Neural progenitor cell (in vitro differentiated cells): ENCODE measurements at regions not wholly inside any gene's neighbourhood (a gene's known extent, or its start where the extent isn't known, plus 50 kb on each side); places are given as distances from the start of the nearest gene placed in this dataset.

ENCODE experiments used
- EZH2 ChIP-seq: fragments of 200-600 bp; sonication (generic); IDR thresholded peaks from 2 replicates; pipeline ENCODE4 v1.6.1; 2017; ENCODE audit warnings: antibody characterized with exemption, mild to moderate bottlenecking, moderate library complexity
- EZH2phosphoT487 ChIP-seq: fragments of 200-600 bp; sonication (generic); IDR thresholded peaks from 2 replicates; pipeline ENCODE4 v1.6.1; 2017; ENCODE audit warnings: antibody characterized with exemption
- TF ChIP-seq, protein P1 (sequence below): fragments of 200-600 bp; sonication (generic); IDR thresholded peaks from 2 replicates; pipeline ENCODE4 v1.5.1; 2017; ENCODE audit warnings: antibody characterized with exemption, mild to moderate bottlenecking

DNA sequence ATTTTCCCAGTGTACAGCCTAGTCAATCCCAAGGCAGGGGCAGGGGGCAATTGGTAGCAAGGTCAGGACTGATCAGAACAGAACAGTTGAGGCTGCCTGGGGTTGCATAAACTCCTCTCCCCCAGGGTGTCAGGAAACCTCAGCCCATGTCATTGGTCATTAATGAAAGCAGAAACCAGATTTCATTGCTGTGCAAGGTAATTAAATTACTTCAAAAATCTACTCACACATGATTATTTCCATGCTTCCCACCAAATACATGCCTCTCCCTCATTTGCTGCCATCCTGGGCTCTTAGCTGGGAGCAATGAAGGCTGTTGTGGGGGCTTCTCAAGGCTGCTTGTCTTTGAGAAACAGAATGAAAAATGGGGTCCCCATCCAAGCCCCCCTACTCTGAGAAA is 124.2 kb downstream of the PHETA1 start:
- no peak for TF ChIP-seq EZH2
- TF ChIP-seq, protein P1, sequence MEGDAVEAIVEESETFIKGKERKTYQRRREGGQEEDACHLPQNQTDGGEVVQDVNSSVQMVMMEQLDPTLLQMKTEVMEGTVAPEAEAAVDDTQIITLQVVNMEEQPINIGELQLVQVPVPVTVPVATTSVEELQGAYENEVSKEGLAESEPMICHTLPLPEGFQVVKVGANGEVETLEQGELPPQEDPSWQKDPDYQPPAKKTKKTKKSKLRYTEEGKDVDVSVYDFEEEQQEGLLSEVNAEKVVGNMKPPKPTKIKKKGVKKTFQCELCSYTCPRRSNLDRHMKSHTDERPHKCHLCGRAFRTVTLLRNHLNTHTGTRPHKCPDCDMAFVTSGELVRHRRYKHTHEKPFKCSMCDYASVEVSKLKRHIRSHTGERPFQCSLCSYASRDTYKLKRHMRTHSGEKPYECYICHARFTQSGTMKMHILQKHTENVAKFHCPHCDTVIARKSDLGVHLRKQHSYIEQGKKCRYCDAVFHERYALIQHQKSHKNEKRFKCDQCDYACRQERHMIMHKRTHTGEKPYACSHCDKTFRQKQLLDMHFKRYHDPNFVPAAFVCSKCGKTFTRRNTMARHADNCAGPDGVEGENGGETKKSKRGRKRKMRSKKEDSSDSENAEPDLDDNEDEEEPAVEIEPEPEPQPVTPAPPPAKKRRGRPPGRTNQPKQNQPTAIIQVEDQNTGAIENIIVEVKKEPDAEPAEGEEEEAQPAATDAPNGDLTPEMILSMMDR, result no peak
- TF ChIP-seq EZH2phosphoT487, result no peak
